SJSA1 (cell line): ENCODE measurements at regions not wholly inside any gene's neighbourhood (a gene's known extent, or its start where the extent isn't known, plus 50 kb on each side); places are given as distances from the start of the nearest gene placed in this dataset.
A peak's percentile ranks its signal among the peaks of the same experiment; 100 is the strongest.

Experiments
- DNase-seq, 2 experiments: peaks; one replicate each; pipeline ENCODE4 v3.0.0-alpha.2; 2015 to 2020; ENCODE audit warnings: low spot score in 2 of 2, low read depth in 1 of 2
- H3K27ac ChIP-seq: fragments of 250-450 bp; sonication (Bioruptor Pico); 2 replicates; pipeline ENCODE4 v1.5.1; 2020; ENCODE audit warnings: mild to moderate bottlenecking, moderate library complexity
- H3K27me3 ChIP-seq: fragments of 250-450 bp; sonication (Bioruptor Pico); replicated peaks from 2 replicates; pipeline ENCODE4 v1.5.1; 2020; ENCODE audit warnings: mild to moderate bottlenecking, moderate library complexity
- H3K36me3 ChIP-seq: fragments of 250-450 bp; sonication (Bioruptor Pico); 2 replicates; pipeline ENCODE4 v1.5.1; 2020; ENCODE audit warnings: mild to moderate bottlenecking
- H3K4me1 ChIP-seq: fragments of 250-450 bp; sonication (Bioruptor Pico); replicated peaks from 2 replicates; pipeline ENCODE4 v1.6.1; 2021; ENCODE audit warnings: mild to moderate bottlenecking
- H3K4me3 ChIP-seq: fragments of 250-450 bp; sonication (Bioruptor Pico); 2 replicates; pipeline ENCODE4 v1.5.1; 2020; ENCODE audit warnings: mild to moderate bottlenecking
- H3K9me3 ChIP-seq: fragments of 250-450 bp; sonication (Bioruptor Pico); replicated peaks from 2 replicates; pipeline ENCODE4 v1.5.1; 2020; ENCODE audit warnings: mild to moderate bottlenecking

DNA sequence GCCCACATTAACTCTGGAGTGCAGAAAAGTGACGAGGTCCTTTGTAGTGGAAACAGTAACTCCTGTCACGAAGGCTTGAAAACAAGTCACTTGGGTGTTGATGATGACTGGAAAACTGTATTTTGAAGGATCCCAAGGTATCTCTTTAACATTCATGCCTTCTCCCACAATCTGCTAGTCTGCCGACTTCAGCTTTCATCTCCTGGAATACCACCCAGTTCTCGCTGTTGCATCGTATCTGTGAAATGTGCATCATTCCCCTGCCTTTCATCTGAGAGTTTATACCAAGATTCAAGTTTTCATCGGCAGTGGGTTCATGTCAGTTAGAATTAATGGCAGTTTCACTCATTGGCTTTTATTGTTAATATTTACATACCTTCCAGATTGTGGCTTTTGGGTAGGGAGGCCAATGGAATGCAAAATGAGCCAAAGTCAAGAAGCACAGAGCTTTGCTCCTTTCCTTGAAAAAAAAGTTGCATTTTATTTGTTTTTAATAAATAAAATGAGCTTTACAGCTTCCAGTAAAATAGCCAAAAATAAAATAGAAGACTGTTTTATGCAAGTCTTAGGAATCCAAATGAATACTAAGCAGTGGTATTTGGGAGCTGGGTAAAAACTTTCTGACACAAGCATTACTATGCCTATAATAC lies 575.2 kb upstream of the WWC1 start:
- no peaks in the 10 kb centered on the region for H3K36me3 ChIP-seq
- peak overlapping the region; percentile 81 for H3K27ac ChIP-seq
- peak; percentile 68 to 94 for DNase-seq
- no peaks in the 10 kb centered on the region for H3K9me3 ChIP-seq
- H3K4me1 ChIP-seq, result peaks cover 50% of the 10 kb centered on the region
- no peak overlapping the region for H3K4me3 ChIP-seq
- H3K27me3 ChIP-seq, result no peaks in the 10 kb centered on the region

DNA sequence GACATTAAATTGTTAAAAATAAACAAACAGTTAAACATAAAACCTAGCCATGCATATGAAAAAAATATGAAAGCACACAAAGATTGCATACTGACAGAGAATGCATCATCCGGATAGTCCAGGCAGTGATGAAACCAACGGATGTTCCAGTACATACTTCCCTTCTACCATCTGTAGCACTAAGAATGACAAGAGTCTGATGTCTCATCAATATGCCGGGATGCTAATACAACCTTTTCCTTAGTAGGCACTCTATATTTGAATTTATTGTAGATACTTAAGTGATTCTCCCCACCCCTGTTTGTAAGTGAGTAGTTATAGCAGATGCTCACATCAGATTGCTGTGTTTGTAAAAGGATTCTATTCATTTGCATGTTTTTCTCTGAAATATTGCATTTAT lies 571.2 kb upstream of the WWC1 start:
- H3K27ac ChIP-seq, result peak overlapping the region; percentile 63
- H3K9me3 ChIP-seq, result no peaks in the 10 kb centered on the region
- H3K4me1 ChIP-seq, result peaks cover 68% of the 10 kb centered on the region
- DNase-seq, result no peak
- no peaks in the 10 kb centered on the region for H3K36me3 ChIP-seq
- H3K27me3 ChIP-seq, result no peaks in the 10 kb centered on the region
- no peak overlapping the region for H3K4me3 ChIP-seq

DNA sequence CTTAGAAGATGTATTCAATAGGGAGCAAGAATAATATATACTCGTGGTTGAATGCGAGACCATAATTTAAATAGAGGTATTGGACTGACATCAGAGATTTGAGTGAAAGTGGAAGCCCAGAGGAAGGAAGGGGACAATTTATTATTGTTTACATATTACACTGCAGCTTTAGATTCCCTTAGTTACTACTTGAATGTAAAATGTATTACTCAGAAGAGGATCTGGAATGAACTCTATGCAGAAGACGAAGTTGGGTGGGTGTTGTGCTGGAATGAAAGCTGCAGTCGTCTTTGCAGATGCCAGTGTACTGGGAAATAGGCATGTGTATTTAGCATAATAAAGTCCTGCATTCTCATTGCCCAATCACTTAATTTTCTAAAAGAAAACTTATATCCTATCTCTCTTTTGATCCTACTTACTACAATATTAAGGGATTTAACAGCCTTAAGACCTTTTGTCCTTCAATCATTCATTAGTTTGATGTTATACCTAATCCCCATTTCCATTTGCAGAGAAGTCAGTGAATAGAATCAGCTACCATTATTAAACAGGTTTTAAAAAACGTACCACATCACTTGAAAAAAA lies 570.7 kb upstream of the WWC1 start:
- peaks cover 63% of the 10 kb centered on the region for H3K4me1 ChIP-seq
- no peak overlapping the region for H3K4me3 ChIP-seq
- no peaks in the 10 kb centered on the region for H3K27me3 ChIP-seq
- peak overlapping the region; percentile 63 for H3K27ac ChIP-seq
- no peaks in the 10 kb centered on the region for H3K36me3 ChIP-seq
- no peaks in the 10 kb centered on the region for H3K9me3 ChIP-seq
- peak; percentile 64 to 81 for DNase-seq

DNA sequence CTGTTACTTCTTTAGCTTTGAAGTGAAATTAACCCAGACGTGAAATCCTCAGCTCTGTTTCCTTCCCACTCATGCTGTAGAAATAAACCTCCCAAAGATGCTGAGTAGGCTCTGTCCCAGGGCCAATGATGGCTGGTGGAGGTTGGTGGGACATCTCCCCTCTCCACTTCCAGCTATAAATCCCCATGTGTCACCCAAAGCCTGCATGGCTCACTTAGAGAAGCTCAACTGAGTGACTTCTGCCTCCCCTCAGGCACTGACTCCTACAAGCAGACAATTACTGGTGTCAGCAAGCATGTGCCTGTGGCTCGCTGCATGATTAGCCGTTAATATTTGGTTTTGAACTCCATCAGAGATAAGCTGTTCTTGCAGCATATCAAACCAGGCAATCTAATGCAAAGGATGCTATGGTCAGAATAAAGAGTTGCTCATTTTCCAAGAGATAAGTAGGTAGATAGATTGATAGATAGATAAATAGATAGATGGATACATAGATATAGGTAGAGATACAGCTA lies 569.5 kb upstream of the WWC1 start:
- Histone ChIP-seq H3K27ac (no peak overlapping the region), H3K27me3 (no peaks in the 10 kb centered on the region), H3K4me3 (no peak overlapping the region), H3K9me3 (no peaks in the 10 kb centered on the region), H3K36me3 (no peaks in the 10 kb centered on the region), H3K4me1 (peaks cover 52% of the 10 kb centered on the region)
- no peak for DNase-seq

DNA sequence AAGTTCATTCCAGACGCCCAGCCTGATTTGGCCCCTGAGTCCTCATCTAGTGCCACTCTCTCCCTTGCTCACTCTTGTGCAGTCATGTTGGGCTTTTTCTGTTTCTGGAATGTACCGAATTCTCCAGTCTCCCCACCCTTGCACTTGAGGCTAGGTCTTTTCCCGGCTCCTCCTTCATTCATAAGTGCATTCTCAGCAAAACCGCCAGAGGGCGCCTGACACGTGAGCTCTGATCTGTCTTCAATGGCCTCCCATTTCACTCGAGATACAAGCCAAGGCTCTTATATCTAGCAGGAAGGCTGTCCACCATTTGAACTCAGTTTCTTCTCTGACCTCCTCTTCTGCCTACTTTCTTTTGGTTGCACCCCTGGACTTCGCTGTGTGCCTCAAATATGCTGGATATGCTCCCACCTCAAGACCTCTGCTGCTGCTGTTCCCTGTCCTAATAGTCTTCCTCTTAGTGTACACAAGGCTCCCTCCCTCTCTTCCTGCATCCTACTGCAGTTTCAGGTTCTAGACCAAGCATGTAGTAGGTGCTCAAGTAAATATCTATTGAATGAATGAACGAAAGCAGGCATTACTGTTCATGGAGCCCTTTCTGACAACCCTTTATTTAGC lies 568.1 kb upstream of the WWC1 start:
- H3K27me3 ChIP-seq, result no peaks in the 10 kb centered on the region
- no peaks in the 10 kb centered on the region for H3K36me3 ChIP-seq
- DNase-seq, result peak; percentile 87 to 95
- H3K27ac ChIP-seq, result peak overlapping the region; percentile 39
- peaks cover 40% of the 10 kb centered on the region for H3K4me1 ChIP-seq
- H3K4me3 ChIP-seq, result no peak overlapping the region
- no peaks in the 10 kb centered on the region for H3K9me3 ChIP-seq

DNA sequence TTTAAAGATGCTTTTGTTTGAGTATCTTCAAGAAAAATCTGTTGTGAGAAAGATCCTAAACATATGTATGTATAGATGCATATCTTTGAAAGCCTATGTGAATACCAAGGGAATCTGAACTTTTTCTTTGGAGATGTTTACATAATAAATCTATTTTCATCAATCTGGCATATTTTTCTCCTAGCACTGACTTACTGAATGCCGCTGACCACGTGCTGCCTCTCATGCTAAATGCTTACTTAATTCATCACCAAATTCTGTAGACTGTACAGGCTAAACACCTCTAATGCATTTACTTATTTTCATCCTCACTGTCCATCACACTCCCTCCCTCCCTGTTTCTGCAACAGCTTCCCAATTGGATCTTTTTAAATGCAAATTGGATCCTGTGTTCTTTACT lies 566.2 kb upstream of the WWC1 start:
- no peaks in the 10 kb centered on the region for H3K27me3 ChIP-seq
- H3K4me3 ChIP-seq, result no peak overlapping the region
- no peak overlapping the region for H3K27ac ChIP-seq
- peaks cover 47% of the 10 kb centered on the region for H3K4me1 ChIP-seq
- no peak for DNase-seq
- H3K9me3 ChIP-seq, result no peaks in the 10 kb centered on the region
- no peaks in the 10 kb centered on the region for H3K36me3 ChIP-seq

DNA sequence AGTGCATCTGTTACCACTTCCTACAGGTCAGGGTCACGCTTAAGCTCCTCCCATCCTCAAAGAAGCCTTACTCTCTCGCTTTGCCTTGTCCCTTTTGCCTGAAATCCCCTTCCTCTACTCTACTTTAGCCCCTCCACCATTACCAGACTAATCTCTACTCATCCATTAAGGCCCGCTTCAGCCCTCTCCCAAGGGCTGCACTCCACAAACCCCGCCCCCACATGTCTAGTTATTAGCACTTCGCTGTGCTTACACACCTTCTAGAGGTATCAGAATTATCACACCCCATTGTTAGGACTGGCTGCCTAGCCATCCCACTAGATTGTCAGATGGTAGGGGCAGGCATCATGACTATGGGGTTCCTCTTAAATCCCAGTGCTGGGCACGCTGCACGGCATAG lies 565.7 kb upstream of the WWC1 start:
- no peak for DNase-seq
- no peaks in the 10 kb centered on the region for H3K36me3 ChIP-seq
- H3K27me3 ChIP-seq, result no peaks in the 10 kb centered on the region
- no peak overlapping the region for H3K27ac ChIP-seq
- no peak overlapping the region for H3K4me3 ChIP-seq
- H3K9me3 ChIP-seq, result no peaks in the 10 kb centered on the region
- peaks cover 47% of the 10 kb centered on the region for H3K4me1 ChIP-seq

DNA sequence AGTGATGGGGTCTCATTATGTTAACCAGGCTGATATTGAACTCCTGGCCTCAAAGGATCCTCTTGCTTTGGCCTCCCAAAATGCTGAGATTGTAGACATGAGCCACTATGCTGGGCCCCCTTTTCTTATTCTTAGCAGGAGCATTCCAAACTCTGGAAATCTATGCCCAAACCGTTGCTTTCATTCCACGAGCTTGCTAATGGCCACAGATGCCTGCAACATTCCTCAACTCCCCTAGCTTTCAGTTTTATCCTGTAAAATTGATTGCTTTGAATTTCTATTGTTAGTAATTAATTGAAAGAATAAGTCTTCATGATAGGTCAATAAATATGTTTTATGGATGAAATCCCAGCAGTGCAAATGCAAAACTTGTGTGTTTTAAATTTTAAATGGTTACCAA lies 564.8 kb upstream of the WWC1 start:
- no peaks in the 10 kb centered on the region for H3K27me3 ChIP-seq
- peaks cover 47% of the 10 kb centered on the region for H3K4me1 ChIP-seq
- no peak overlapping the region for H3K4me3 ChIP-seq
- no peaks in the 10 kb centered on the region for H3K36me3 ChIP-seq
- no peak overlapping the region for H3K27ac ChIP-seq
- H3K9me3 ChIP-seq, result no peaks in the 10 kb centered on the region
- DNase-seq, result no peak

DNA sequence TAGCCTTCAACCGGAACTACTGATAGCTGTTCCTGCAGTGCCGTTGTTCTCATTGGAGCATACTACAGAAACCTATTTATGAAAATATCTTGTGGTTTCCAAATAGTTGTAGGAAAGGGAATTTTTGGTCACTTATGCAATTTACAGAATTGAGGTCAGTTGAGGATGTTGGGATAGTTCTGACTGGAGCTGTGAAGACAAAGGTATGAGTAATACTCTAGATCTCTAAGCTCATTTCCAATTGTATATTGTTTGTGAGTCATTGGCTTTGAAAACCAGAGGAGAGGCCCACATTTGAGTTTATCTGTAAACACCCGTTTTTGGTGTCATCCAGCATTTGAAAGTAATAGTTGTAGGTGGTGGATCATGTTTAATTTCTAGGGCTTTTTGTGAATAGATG lies 561.3 kb upstream of the WWC1 start:
- no peak overlapping the region for H3K4me3 ChIP-seq
- H3K27me3 ChIP-seq, result no peaks in the 10 kb centered on the region
- no peaks in the 10 kb centered on the region for H3K9me3 ChIP-seq
- peak overlapping the region; percentile 77 for H3K27ac ChIP-seq
- peaks cover 39% of the 10 kb centered on the region for H3K4me1 ChIP-seq
- no peaks in the 10 kb centered on the region for H3K36me3 ChIP-seq
- peak; percentile 72 to 97 for DNase-seq

DNA sequence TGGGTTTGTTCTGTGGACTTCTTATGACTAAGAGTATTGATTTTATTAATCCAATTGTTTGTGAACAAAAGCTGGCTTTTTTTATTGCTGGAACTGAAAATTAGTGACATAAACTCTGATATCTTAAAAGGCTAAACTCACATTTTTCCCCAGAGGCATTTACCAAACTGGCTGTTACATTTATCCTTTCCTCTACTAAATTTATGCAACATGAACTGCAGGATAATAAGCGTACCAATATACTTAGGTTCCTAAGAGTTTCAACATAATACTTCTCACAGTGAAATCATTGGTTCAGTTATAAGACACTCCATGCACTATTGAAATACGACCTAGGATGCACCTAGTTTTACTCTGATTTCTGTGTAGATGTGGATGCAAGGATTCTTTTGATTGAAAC lies 560.8 kb upstream of the WWC1 start:
- Histone ChIP-seq H3K9me3 (no peaks in the 10 kb centered on the region), H3K27ac (peak overlapping the region; percentile 69), H3K4me3 (no peak overlapping the region), H3K36me3 (no peaks in the 10 kb centered on the region), H3K4me1 (peaks cover 39% of the 10 kb centered on the region), H3K27me3 (no peaks in the 10 kb centered on the region)
- DNase-seq, result no peak

DNA sequence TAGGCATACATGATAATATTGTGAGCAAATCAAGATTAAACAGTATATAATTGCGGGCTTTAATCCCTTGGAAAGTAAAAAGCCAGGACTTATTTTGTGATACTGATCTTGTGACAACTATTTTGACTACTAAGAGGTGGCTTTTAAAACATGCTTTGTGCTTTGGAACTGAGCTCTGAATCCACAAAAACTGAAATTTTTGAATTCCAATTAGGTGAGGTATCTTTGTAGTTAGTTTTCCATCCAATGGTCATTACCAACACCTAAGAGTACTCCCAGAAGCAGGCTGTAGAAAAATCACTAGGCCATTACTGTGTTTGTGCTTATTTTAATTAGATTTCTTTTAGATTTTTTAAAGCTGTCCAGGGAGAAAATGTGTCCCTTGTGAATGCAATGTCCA lies 559.5 kb upstream of the WWC1 start:
- DNase-seq, result no peak
- Histone ChIP-seq H3K4me3 (no peak overlapping the region), H3K27ac (peak overlapping the region; percentile 5; the same call in 1 of the 2 replicates), H3K4me1 (peaks cover 39% of the 10 kb centered on the region), H3K9me3 (no peaks in the 10 kb centered on the region), H3K36me3 (no peaks in the 10 kb centered on the region), H3K27me3 (no peaks in the 10 kb centered on the region)

DNA sequence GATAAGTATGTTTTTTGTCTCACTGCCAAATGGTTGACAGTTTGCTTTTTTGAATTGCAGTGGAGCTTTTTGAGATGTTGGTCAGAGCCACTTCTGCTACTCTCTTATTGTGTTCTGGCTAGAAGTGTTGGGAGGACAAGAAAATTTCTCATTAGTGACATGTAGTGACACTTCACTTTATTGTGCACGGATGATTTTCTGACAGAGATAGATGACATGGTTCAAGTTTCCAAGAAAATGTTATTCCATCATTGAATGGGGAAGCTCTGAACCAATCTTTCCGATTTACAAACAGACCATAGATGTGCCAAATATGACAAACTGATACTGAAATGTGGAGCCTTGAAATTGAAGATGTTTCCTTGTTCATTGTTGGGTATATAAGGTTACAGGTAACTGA lies 558.9 kb upstream of the WWC1 start:
- no peaks in the 10 kb centered on the region for H3K36me3 ChIP-seq
- DNase-seq, result no peak
- no peaks in the 10 kb centered on the region for H3K27me3 ChIP-seq
- 0 out of 2 replicates have a peak overlapping the region, but pooled peaks have one; percentile 5 for H3K27ac ChIP-seq
- no peaks in the 10 kb centered on the region for H3K9me3 ChIP-seq
- H3K4me3 ChIP-seq, result no peak overlapping the region
- H3K4me1 ChIP-seq, result peaks cover 39% of the 10 kb centered on the region

DNA sequence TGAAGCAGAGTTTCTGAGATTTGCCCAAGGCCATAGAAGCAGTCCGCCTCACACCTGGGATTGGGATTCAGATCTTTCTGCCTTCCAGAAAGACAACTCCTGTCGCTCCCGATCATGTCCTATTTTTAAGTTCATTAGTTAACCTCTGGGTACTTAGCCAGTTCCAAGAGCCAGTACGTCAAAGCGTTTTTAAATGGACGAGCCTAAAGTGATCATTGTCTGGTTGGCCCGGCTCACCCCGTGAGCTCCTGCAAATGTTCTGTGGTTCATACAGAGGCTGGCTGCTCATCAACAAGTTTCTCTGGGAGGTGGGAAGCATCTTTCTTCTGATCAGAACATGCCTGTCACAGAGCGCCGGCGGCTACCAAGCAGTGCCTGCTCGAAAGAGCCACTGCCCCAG lies 554.5 kb upstream of the WWC1 start:
- DNase-seq, result no peak
- no peaks in the 10 kb centered on the region for H3K27me3 ChIP-seq
- no peaks in the 10 kb centered on the region for H3K36me3 ChIP-seq
- H3K4me3 ChIP-seq, result no peak overlapping the region
- no peak overlapping the region for H3K27ac ChIP-seq
- H3K9me3 ChIP-seq, result no peaks in the 10 kb centered on the region
- H3K4me1 ChIP-seq, result peaks cover 6% of the 10 kb centered on the region

DNA sequence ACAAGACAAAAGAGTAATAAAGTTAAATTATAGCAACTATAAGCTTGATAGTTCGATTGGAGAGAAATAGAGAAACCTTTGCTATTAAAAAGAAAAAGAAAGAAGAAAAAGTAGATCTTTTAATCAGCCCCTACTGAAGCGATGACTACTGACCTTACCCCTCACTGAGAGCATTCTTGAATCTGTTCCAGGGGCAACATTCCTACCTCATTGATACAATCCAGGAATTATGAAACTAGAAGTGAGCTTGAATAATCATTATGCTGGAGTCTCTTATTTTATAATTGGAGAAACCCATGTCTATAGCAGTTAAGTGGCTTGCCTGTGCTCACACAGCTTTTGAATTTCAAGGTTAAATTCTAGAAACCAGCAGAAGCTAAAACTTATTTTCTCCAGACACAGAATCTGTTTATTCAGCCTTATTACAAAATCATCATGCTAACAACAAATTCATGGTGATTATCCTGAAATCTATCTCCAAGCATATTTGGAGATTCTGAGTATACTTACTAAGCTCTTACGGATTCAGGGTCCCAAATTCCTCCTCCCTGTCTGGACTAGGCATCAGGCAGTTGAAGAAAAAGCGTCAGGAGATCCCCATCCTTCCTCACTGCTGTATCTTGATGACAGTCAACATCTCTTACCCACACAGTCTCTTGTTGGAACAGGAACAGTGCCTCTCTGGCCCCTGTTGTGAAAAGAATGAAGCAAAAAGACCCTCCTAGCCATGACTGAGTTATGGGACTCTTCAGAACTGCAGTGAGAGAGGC lies 547.6 kb upstream of the WWC1 start:
- peaks cover 17% of the 10 kb centered on the region for H3K4me1 ChIP-seq
- peak overlapping the region; percentile 66 for H3K27ac ChIP-seq
- H3K36me3 ChIP-seq, result no peaks in the 10 kb centered on the region
- H3K4me3 ChIP-seq, result no peak overlapping the region
- no peaks in the 10 kb centered on the region for H3K27me3 ChIP-seq
- peak; percentile 68 to 81 for DNase-seq
- H3K9me3 ChIP-seq, result no peaks in the 10 kb centered on the region
